22Rv1 (cell line): ENCODE measurements at regions not wholly inside any gene's neighbourhood (a gene's known extent, or its start where the extent isn't known, plus 50 kb on each side); places are given as distances from the start of the nearest gene placed in this dataset.

Experiments used
- H3K27ac ChIP-seq: fragments of 450-650 bp; 2 replicates; pipeline ENCODE4 v1.5.1; 2017
- ZFX ChIP-seq: fragments of 450-650 bp; IDR thresholded peaks from 2 replicates; pipeline ENCODE4 v1.6.1; 2017; ENCODE audit warnings: antibody characterized with exemption, borderline replicate concordance
- TF ChIP-seq, protein P1 (sequence below): fragments of 450-650 bp; IDR thresholded peaks from 2 replicates; pipeline ENCODE4 v1.5.1; 2017; ENCODE audit warnings: mild to moderate bottlenecking

- H3K27ac ChIP-seq: no peak overlapping the region
- no peak for TF ChIP-seq ZFX
- TF ChIP-seq, protein P1, sequence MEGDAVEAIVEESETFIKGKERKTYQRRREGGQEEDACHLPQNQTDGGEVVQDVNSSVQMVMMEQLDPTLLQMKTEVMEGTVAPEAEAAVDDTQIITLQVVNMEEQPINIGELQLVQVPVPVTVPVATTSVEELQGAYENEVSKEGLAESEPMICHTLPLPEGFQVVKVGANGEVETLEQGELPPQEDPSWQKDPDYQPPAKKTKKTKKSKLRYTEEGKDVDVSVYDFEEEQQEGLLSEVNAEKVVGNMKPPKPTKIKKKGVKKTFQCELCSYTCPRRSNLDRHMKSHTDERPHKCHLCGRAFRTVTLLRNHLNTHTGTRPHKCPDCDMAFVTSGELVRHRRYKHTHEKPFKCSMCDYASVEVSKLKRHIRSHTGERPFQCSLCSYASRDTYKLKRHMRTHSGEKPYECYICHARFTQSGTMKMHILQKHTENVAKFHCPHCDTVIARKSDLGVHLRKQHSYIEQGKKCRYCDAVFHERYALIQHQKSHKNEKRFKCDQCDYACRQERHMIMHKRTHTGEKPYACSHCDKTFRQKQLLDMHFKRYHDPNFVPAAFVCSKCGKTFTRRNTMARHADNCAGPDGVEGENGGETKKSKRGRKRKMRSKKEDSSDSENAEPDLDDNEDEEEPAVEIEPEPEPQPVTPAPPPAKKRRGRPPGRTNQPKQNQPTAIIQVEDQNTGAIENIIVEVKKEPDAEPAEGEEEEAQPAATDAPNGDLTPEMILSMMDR: no peak
These were observed 443.0 kb downstream of the GADD45G start for GRCh38 chr9:90047828-90048227.

DNA sequence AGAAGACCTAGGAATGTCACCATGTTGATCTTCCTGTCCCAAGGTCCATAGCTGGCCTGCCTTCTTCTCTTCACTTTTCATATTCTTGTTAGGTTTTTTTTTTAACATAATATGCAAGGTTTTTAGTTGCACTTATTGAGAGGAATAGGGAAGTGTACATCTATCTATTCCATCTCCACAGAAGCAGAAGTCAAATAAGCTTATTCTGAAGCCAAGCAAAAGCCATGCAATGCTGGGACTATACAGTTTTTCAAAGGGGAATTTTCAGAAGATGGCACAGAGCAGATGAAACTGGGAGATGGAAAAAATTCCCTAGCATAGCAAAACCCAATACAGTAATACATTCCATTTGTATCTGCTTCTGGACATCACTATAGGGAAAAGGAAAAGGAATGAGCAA is 447.6 kb downstream of the GADD45G start:
- TF ChIP-seq ZFX: no peak
- TF ChIP-seq, protein P1: no peak
- no peak overlapping the region for H3K27ac ChIP-seq

- TF ChIP-seq, protein P1: peak; percentile 52
- TF ChIP-seq ZFX: no peak
These were observed 448.2 kb downstream of the GADD45G start for GRCh38 chr9:90053027-90053426.

GRCh38 chr9:90054810-90055209 is 450.0 kb downstream of the GADD45G start:
- no peak overlapping the region for H3K27ac ChIP-seq
- TF ChIP-seq, protein P1: no peak
- TF ChIP-seq ZFX: no peak

More at GRCh38 chr9:90053027-90053426, 448.2 kb downstream of the GADD45G start:
- no peak overlapping the region for H3K27ac ChIP-seq

DNA sequence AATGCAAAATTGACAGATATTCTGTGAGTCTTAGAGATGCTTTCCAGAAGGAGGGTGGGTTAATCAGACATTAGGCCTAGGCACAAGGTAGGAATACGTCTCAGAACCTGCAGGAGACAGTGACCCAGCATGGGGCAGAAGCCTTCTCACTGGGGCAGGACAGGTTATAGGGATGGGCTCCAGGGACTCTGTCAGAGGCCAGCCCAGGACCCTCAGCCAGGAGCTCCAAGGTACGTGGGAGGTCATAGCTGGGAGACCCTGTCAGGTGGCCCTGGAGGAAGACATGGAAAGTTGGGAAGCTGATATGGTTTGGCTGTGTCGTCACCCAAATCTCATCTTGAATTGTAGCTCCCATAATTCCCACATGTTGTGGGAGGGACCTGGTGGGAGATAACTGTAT is 450.4 kb downstream of the GADD45G start:
- no peak overlapping the region for H3K27ac ChIP-seq
- TF ChIP-seq, protein P1: no peak
- TF ChIP-seq ZFX: no peak

GRCh38 chr9:90057361-90057760 is 452.5 kb downstream of the GADD45G start:
- TF ChIP-seq ZFX: no peak
- TF ChIP-seq, protein P1: no peak

DNA sequence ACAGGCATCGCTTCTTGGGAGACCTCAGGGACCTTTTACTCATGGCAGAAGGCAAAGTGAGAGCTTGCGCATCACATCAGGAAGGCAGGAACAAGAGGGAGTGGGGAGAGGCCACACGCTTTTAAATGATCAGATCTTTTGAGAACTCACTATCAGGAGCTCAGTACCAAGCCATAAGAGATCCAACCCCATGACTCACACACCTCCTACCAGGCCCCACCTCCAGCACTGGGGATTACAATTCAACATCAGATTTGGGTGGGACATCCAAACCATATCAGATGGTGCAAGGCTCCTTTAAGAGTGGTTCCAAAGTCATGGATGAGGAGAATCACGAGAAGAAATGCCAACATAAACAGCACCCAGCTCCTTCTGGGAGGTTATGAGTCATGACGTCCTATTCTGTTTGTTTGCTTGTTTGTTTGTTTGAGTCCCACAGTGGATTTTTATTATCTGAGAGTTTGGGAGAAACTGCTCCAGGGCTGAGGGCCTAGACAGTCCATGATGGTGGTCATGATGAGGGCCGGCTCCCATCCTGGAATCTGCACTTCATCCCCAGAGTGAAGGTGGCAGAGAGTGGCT is 453.5 kb downstream of the GADD45G start:
- TF ChIP-seq, protein P1: no peak
- no peak for TF ChIP-seq ZFX

More at GRCh38 chr9:90057361-90057760, 452.5 kb downstream of the GADD45G start:
- no peak overlapping the region for H3K27ac ChIP-seq

More for the DNA sequence above, 453.5 kb downstream of the GADD45G start:
- no peak overlapping the region for H3K27ac ChIP-seq
